Natural killer cell (primary cell): ENCODE measurements at regions not wholly inside any gene's neighbourhood (a gene's known extent, or its start where the extent isn't known, plus 50 kb on each side); places are given as distances from the start of the nearest gene placed in this dataset.

ENCODE experiments used
- ATAC-seq, 3 donors: fragments of 150-1000 bp in 2 of 3; fragments of 200-7000 bp in 1 of 3; cut with Tn5 transposase; 1 replicate in 1 of 3; 2 replicates in 2 of 3; pipeline ENCODE4 v1.10.0; 2021; ENCODE audit warnings: mild to moderate bottlenecking in 2 of 3, moderate library complexity in 2 of 3
- DNase-seq, 2 donors: peaks; one replicate each; pipeline versions ENCODE4 v3.0.0 to v3.0.0-alpha.2; 2013 to 2021; ENCODE audit warnings: mixed read lengths in 1 of 2
- H3K27ac ChIP-seq: one replicate; pipeline ENCODE4 v1.5.1; 2013; ENCODE audit warnings: mild to moderate bottlenecking, low read length
- H3K27me3 ChIP-seq: one replicate; pipeline ENCODE4 v1.6.1; 2013; ENCODE audit warnings: low read length; ENCODE audit not compliant: control insufficient read depth, insufficient read depth
- H3K36me3 ChIP-seq: one replicate; pipeline ENCODE4 v1.6.1; 2013; ENCODE audit warnings: low read length; ENCODE audit not compliant: control insufficient read depth, insufficient read depth
- H3K4me1 ChIP-seq: one replicate; pipeline ENCODE4 v1.6.1; 2013; ENCODE audit warnings: low read length; ENCODE audit not compliant: control insufficient read depth, insufficient read depth
- H3K4me3 ChIP-seq: one replicate; pipeline ENCODE4 v1.5.1; 2013; ENCODE audit warnings: low read length
- H3K9me3 ChIP-seq: one replicate; pipeline ENCODE4 v1.6.1; 2013; ENCODE audit warnings: low read length; ENCODE audit not compliant: control insufficient read depth, insufficient read depth
- H3K27ac Mint-ChIP-seq, 2 donors: one replicate each; pipeline ENCODE4 v1.8.0; 2022; ENCODE audit warnings: mild to moderate bottlenecking in 2 of 2, mixed read lengths in 2 of 2, moderate library complexity in 1 of 2
- H3K27me3 Mint-ChIP-seq, 2 donors: one replicate each; pipeline ENCODE4 v1.8.0; 2022; ENCODE audit warnings: low read depth in 2 of 2, mixed read lengths in 2 of 2
- H3K36me3 Mint-ChIP-seq: one replicate; pipeline ENCODE4 v1.8.0; 2022; ENCODE audit warnings: mixed read lengths
- H3K4me1 Mint-ChIP-seq, 2 donors: one replicate each; pipeline ENCODE4 v1.8.0; 2022; ENCODE audit warnings: mixed read lengths in 2 of 2
- H3K4me3 Mint-ChIP-seq: one replicate; pipeline ENCODE4 v1.8.0; 2022; ENCODE audit warnings: mild to moderate bottlenecking, moderate library complexity, mixed read lengths
- H3K9me3 Mint-ChIP-seq, 2 donors: one replicate each; pipeline ENCODE4 v1.8.0; 2022; ENCODE audit warnings: mixed read lengths in 2 of 2
- CTCF ChIP-seq: fragments of 200-600 bp; IDR thresholded peaks from one replicate; pipeline ENCODE4 v1.8.0; 2022; ENCODE audit warnings: antibody characterized with exemption
- WGBS: methylation state at CpG from one replicate; pipeline ENCODE4 v1.1.7; 2013; ENCODE audit warnings: missing lambda C conversion rate; ENCODE audit not compliant: insufficient coverage; 5-methylcytosine and 5-hydroxymethylcytosine counted together
- intact Hi-C: fragments of 100-400 bp; cut with micrococcal nuclease; formaldehyde crosslinking; loops from one replicate; pipeline ENCODE4 v1.14.2; 2022

- no peaks in the 10 kb centered on the region for H3K9me3 Mint-ChIP-seq
- peaks cover 0 to 16% of the 10 kb centered on the region in 2 donors for H3K4me1 Mint-ChIP-seq
- ATAC-seq (no peak), DNase-seq (no peak)
- H3K4me1 ChIP-seq: no peaks in the 10 kb centered on the region
- no peak overlapping the region for H3K4me3 Mint-ChIP-seq
- H3K27me3 Mint-ChIP-seq: peaks cover 0 to 6% of the 10 kb centered on the region in 2 donors
- no peak for TF ChIP-seq CTCF
- 90% methylated on average over 10 of the region's 12 CpGs for WGBS
- H3K27ac ChIP-seq: no peak overlapping the region
- no peaks in the 10 kb centered on the region for H3K36me3 Mint-ChIP-seq
- H3K9me3 ChIP-seq: no peaks in the 10 kb centered on the region
- intact Hi-C loops: no loop called here
- no peaks in the 10 kb centered on the region for H3K27me3 ChIP-seq
- H3K4me3 ChIP-seq: no peak overlapping the region
- no peaks in the 10 kb centered on the region for H3K36me3 ChIP-seq
- no peak overlapping the region for H3K27ac Mint-ChIP-seq
Observed at GRCh38 chr1:58874757-58875755, 91.2 kb upstream of the JUN start.

DNA sequence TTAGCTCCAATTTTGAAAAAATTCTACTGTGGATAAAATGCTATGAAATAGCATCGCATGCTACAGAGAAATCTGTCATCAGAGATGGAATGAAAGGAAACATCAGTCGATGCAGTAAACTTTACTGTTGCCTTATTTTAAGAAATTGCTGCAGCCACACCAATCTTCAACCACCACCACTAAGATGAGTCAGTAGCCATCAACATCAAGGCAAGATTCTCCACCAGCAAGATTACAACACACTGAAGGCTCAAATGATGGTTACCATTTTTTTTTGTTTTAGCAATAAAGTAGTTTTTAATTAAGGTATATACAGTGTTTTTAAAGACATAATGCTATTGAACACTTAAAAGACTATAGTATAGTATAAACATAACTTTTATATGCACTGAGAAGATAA is 95.6 kb upstream of the JUN start:
- Mint-ChIP-seq H3K9me3 (no peaks in the 10 kb centered on the region), H3K27me3 (no peaks in the 10 kb centered on the region), H3K4me3 (no peak overlapping the region), H3K27ac (no peak overlapping the region), H3K36me3 (no peaks in the 10 kb centered on the region), H3K4me1 (peaks cover 19 to 50% of the 10 kb centered on the region in 2 donors)
- WGBS: 90% methylated on average over 2 of the region's 2 CpGs
- H3K27ac ChIP-seq: no peak overlapping the region
- TF ChIP-seq CTCF: no peak
- ATAC-seq: no peak
- no peaks in the 10 kb centered on the region for H3K9me3 ChIP-seq
- DNase-seq: no peak
- intact Hi-C loops: no loop called here
- peaks cover 9% of the 10 kb centered on the region for H3K4me1 ChIP-seq
- H3K4me3 ChIP-seq: no peak overlapping the region
- H3K27me3 ChIP-seq: no peaks in the 10 kb centered on the region
- H3K36me3 ChIP-seq: no peaks in the 10 kb centered on the region

- Mint-ChIP-seq H3K36me3 (no peaks in the 10 kb centered on the region), H3K27ac (no peak overlapping the region), H3K4me1 (peaks cover 25 to 62% of the 10 kb centered on the region in 2 donors), H3K9me3 (no peaks in the 10 kb centered on the region), H3K27me3 (no peaks in the 10 kb centered on the region), H3K4me3 (no peak overlapping the region)
- Histone ChIP-seq H3K27me3 (no peaks in the 10 kb centered on the region), H3K4me3 (no peak overlapping the region), H3K36me3 (no peaks in the 10 kb centered on the region), H3K4me1 (peaks cover 21% of the 10 kb centered on the region), H3K9me3 (no peaks in the 10 kb centered on the region), H3K27ac (no peak overlapping the region)
- whole genome bisulfite sequencing: 88% methylated on average over 2 of the region's 2 CpGs
- TF ChIP-seq CTCF: no peak
- intact Hi-C loops: loop anchor here (10.0 kb wide), 2 partner anchors 66 to 96 kb away; partner anchors contain the start of gene JUN
- DNase-seq: no peak
- no peak for ATAC-seq
Observed at GRCh38 chr1:58880592-58880991, 96.7 kb upstream of the JUN start.
